Progenitor cell of endocrine pancreas (in vitro differentiated cells): ENCODE measurements at regions not wholly inside any gene's neighbourhood (a gene's known extent, or its start where the extent isn't known, plus 50 kb on each side); places are given as distances from the start of the nearest gene placed in this dataset.

ENCODE experiments used
- DNase-seq: peaks from one replicate; pipeline ENCODE4 v3.0.0; 2021; ENCODE audit warnings: low spot score; ENCODE audit not compliant: unreplicated experiment
- H3K27ac Mint-ChIP-seq: 2 replicates; pipeline ENCODE4 v1.8.0; 2021; ENCODE audit warnings: mild to moderate bottlenecking, moderate library complexity, mixed read lengths
- H3K27me3 Mint-ChIP-seq: 2 replicates; pipeline ENCODE4 v1.8.0; 2021; ENCODE audit warnings: mixed read lengths
- H3K36me3 Mint-ChIP-seq: 2 replicates; pipeline ENCODE4 v1.8.0; 2022; ENCODE audit warnings: mixed read lengths; ENCODE audit not compliant: insufficient read depth
- H3K4me1 Mint-ChIP-seq: 2 replicates; pipeline ENCODE4 v1.8.0; 2021; ENCODE audit warnings: low read depth, mixed read lengths
- H3K4me3 Mint-ChIP-seq: 2 replicates; pipeline ENCODE4 v1.8.0; 2021; ENCODE audit warnings: low read depth, mild to moderate bottlenecking, moderate library complexity, mixed read lengths
- H3K9me3 Mint-ChIP-seq: 2 replicates; pipeline ENCODE4 v1.8.0; 2021; ENCODE audit warnings: low read depth, mixed read lengths
- CTCF ChIP-seq: fragments of 200-600 bp; sonication (generic); IDR thresholded peaks from one replicate; pipeline ENCODE4 v1.5.0; 2021; ENCODE audit warnings: antibody characterized with exemption, mild to moderate bottlenecking; ENCODE audit not compliant: unreplicated experiment

DNA sequence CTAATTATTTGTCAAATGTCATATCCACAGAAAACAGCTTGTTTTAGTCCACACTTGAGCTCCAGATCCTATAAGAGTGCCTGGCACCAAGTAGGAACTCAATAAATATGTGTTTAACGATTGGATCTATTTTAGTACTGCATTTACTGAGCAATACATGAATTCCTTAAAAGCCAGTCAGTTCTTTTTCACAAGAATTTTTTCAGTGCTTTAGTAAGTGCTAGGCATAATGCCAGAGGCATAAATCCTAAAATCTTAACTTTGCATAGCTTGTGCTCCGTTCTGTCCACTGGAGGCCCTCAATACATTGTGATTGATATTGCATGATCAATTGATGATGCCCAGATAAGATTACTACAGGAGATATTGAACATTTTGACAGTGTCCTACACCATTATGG, 67.3 kb upstream of the PCSK5 start:
- peaks cover 22% of the 10 kb centered on the region for H3K9me3 Mint-ChIP-seq
- no peak overlapping the region for H3K27ac Mint-ChIP-seq
- H3K4me1 Mint-ChIP-seq: peaks cover 8% of the 10 kb centered on the region
- no peak overlapping the region for H3K4me3 Mint-ChIP-seq
- no peaks in the 10 kb centered on the region for H3K27me3 Mint-ChIP-seq
- H3K36me3 Mint-ChIP-seq: no peaks in the 10 kb centered on the region
- DNase-seq: no peak
- no peak for TF ChIP-seq CTCF

DNA sequence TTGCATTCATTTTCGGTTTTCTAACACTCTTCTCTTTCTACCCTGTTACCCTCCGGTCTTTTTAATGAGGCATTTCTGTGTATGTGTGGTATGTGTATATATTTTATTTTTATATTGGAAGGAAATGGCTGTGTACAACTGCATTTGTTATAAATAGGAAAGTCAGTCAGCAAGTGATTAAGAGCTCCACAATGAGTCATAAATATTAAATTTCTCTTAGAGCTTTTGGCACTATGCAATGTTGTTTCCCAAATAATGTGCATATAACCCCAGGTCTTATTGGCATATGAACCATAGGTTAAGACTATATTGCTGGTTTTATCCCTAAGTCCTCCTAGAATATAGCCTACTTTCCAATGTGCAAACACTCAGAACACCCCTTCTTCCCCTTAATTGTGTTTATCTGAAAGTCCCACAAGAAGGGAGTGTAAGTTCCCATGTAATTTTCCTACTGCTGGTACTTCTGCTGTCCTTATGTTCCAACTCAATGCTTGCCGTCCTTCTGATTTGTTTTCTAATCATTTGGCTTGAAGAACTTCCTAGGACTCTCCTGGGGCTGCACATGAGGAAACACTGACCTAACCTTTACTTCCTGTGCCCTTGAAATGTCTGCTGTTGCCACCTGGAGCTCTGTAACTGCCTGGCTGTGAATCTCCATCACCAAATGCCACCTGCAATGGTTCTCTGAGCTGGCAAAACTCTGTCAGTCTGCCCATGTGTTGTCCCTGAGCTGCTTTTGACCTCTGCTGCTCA, 65.5 kb upstream of the PCSK5 start:
- peaks cover 8% of the 10 kb centered on the region for H3K4me1 Mint-ChIP-seq
- H3K36me3 Mint-ChIP-seq: no peaks in the 10 kb centered on the region
- H3K27me3 Mint-ChIP-seq: no peaks in the 10 kb centered on the region
- H3K27ac Mint-ChIP-seq: no peak overlapping the region
- DNase-seq: no peak
- H3K4me3 Mint-ChIP-seq: no peak overlapping the region
- H3K9me3 Mint-ChIP-seq: peaks cover 7% of the 10 kb centered on the region
- no peak for TF ChIP-seq CTCF

- peaks cover 9% of the 10 kb centered on the region for H3K9me3 Mint-ChIP-seq
- no peak for DNase-seq
- no peaks in the 10 kb centered on the region for H3K36me3 Mint-ChIP-seq
- peaks cover 8% of the 10 kb centered on the region for H3K4me1 Mint-ChIP-seq
- no peak overlapping the region for H3K27ac Mint-ChIP-seq
- no peak for TF ChIP-seq CTCF
- H3K4me3 Mint-ChIP-seq: no peak overlapping the region
- no peaks in the 10 kb centered on the region for H3K27me3 Mint-ChIP-seq
Observed at GRCh38 chr9:75826314-75826713, 64.2 kb upstream of the PCSK5 start.

GRCh38 chr9:75830303-75830702, 60.2 kb upstream of the PCSK5 start:
- Mint-ChIP-seq H3K4me3 (no peak overlapping the region), H3K27me3 (no peaks in the 10 kb centered on the region), H3K9me3 (peaks cover 11% of the 10 kb centered on the region), H3K4me1 (peaks cover 1% of the 10 kb centered on the region), H3K27ac (no peak overlapping the region), H3K36me3 (peaks cover 1% of the 10 kb centered on the region)
- no peak for DNase-seq
- TF ChIP-seq CTCF: no peak

- no peak for DNase-seq
- no peak overlapping the region for H3K4me3 Mint-ChIP-seq
- H3K36me3 Mint-ChIP-seq: peaks cover 1% of the 10 kb centered on the region
- no peak for TF ChIP-seq CTCF
- H3K4me1 Mint-ChIP-seq: peaks cover 1% of the 10 kb centered on the region
- H3K27ac Mint-ChIP-seq: no peak overlapping the region
- peaks cover 8% of the 10 kb centered on the region for H3K9me3 Mint-ChIP-seq
- H3K27me3 Mint-ChIP-seq: no peaks in the 10 kb centered on the region
Observed at GRCh38 chr9:75833778-75834177, 56.7 kb upstream of the PCSK5 start.
